HL-60 (cell line): ENCODE measurements at regions not wholly inside any gene's neighbourhood (a gene's known extent, or its start where the extent isn't known, plus 50 kb on each side); places are given as distances from the start of the nearest gene placed in this dataset.

Source experiments
- DNase-seq, 2 experiments: peaks; one replicate each; pipeline ENCODE4 v3.0.0-alpha.2; 2010 to 2020; ENCODE audit warnings: low read depth in 1 of 2, low spot score in 1 of 2
- H3K27ac ChIP-seq: fragments of 250-450 bp; sonication (Bioruptor Pico); replicated peaks from 2 replicates; pipeline ENCODE4 v1.5.1; 2020; ENCODE audit warnings: mild to moderate bottlenecking, moderate library complexity
- H3K27me3 ChIP-seq: fragments of 250-450 bp; sonication (Bioruptor Pico); 2 replicates; pipeline ENCODE4 v1.5.1; 2021; ENCODE audit warnings: mild to moderate bottlenecking, moderate library complexity; ENCODE audit not compliant: insufficient read depth, poor library complexity, severe bottlenecking
- H3K4me3 ChIP-seq: replicated peaks from 2 replicates; pipeline ENCODE4 v1.5.1; 2011; ENCODE audit warnings: mild to moderate bottlenecking, control low read depth, low read length; ENCODE audit not compliant: insufficient read depth
- GABPA ChIP-seq: IDR thresholded peaks from 2 replicates; pipeline ENCODE4 v1.6.1; 2012; ENCODE audit warnings: low read depth
- POLR2AphosphoS5 ChIP-seq: IDR thresholded peaks from 2 replicates; pipeline ENCODE4 v1.6.1; 2012; ENCODE audit warnings: low read depth
- SPI1 ChIP-seq: IDR thresholded peaks from 2 replicates; pipeline ENCODE4 v1.6.1; 2012; ENCODE audit warnings: low read depth, mild to moderate bottlenecking, borderline replicate concordance
- TF ChIP-seq, protein P1 (sequence below): IDR thresholded peaks from 2 replicates; pipeline ENCODE4 v1.6.1; 2012; ENCODE audit warnings: low read depth; ENCODE audit not compliant: insufficient replicate concordance
- TF ChIP-seq, protein P2 (sequence below): IDR thresholded peaks from one replicate; pipeline ENCODE4 v1.5.1; 2011; ENCODE audit warnings: low read length, control low read depth, inconsistent platforms; ENCODE audit not compliant: insufficient read depth

DNA sequence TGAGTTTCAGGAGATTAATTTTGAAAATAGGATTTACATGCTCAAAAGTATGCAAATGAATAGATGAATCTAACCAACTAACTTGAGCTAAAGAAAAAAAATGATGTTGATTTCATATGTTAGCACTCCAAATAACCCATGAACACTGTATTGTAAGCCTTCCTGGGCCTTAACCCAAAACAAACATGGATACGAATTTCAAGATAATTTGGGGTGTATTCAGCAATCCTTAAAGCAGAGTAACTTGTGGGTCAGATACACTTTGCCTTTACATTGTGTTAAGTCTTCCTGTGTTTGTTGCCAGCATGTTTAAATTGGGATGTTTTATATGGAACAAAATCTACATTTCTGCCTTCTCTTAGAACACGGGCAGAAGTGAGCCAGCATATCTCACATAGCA, 124.2 kb upstream of the WDR11 start:
- no peak overlapping the region for H3K27ac ChIP-seq
- no peaks in the 10 kb centered on the region for H3K27me3 ChIP-seq
- H3K4me3 ChIP-seq = no peak overlapping the region
- TF ChIP-seq, protein P1, sequence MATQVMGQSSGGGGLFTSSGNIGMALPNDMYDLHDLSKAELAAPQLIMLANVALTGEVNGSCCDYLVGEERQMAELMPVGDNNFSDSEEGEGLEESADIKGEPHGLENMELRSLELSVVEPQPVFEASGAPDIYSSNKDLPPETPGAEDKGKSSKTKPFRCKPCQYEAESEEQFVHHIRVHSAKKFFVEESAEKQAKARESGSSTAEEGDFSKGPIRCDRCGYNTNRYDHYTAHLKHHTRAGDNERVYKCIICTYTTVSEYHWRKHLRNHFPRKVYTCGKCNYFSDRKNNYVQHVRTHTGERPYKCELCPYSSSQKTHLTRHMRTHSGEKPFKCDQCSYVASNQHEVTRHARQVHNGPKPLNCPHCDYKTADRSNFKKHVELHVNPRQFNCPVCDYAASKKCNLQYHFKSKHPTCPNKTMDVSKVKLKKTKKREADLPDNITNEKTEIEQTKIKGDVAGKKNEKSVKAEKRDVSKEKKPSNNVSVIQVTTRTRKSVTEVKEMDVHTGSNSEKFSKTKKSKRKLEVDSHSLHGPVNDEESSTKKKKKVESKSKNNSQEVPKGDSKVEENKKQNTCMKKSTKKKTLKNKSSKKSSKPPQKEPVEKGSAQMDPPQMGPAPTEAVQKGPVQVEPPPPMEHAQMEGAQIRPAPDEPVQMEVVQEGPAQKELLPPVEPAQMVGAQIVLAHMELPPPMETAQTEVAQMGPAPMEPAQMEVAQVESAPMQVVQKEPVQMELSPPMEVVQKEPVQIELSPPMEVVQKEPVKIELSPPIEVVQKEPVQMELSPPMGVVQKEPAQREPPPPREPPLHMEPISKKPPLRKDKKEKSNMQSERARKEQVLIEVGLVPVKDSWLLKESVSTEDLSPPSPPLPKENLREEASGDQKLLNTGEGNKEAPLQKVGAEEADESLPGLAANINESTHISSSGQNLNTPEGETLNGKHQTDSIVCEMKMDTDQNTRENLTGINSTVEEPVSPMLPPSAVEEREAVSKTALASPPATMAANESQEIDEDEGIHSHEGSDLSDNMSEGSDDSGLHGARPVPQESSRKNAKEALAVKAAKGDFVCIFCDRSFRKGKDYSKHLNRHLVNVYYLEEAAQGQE = no peak
- TF ChIP-seq, protein P2, sequence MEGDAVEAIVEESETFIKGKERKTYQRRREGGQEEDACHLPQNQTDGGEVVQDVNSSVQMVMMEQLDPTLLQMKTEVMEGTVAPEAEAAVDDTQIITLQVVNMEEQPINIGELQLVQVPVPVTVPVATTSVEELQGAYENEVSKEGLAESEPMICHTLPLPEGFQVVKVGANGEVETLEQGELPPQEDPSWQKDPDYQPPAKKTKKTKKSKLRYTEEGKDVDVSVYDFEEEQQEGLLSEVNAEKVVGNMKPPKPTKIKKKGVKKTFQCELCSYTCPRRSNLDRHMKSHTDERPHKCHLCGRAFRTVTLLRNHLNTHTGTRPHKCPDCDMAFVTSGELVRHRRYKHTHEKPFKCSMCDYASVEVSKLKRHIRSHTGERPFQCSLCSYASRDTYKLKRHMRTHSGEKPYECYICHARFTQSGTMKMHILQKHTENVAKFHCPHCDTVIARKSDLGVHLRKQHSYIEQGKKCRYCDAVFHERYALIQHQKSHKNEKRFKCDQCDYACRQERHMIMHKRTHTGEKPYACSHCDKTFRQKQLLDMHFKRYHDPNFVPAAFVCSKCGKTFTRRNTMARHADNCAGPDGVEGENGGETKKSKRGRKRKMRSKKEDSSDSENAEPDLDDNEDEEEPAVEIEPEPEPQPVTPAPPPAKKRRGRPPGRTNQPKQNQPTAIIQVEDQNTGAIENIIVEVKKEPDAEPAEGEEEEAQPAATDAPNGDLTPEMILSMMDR = no peak
- TF ChIP-seq SPI1 (no peak), GABPA (no peak), POLR2AphosphoS5 (no peak)
- DNase-seq = no peak

DNA sequence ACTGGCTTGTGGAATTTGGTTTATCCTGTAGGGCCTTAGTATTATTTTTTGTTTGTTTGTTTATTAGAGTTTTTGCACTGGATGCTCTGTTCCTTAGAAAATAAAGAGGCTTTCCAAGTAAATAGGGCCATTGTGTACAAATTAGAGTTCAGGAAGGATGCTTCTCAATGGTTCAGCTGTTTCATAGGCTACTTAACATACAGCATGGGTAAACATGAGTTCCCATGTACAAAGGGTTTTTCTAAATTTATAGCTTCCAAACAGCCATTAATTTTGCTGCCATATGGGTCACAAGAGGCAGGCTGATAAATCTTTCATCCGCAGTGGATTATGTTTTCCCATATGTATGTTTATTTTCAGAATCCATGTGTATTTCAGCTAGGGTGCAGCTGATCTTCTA, 121.6 kb upstream of the WDR11 start:
- Histone ChIP-seq H3K4me3 (no peak overlapping the region), H3K27me3 (no peaks in the 10 kb centered on the region), H3K27ac (no peak overlapping the region)
- TF ChIP-seq, protein P1 = no peak
- no peak for TF ChIP-seq GABPA
- TF ChIP-seq, protein P2 = no peak
- TF ChIP-seq SPI1 = no peak
- no peak for TF ChIP-seq POLR2AphosphoS5
- no peak for DNase-seq

DNA sequence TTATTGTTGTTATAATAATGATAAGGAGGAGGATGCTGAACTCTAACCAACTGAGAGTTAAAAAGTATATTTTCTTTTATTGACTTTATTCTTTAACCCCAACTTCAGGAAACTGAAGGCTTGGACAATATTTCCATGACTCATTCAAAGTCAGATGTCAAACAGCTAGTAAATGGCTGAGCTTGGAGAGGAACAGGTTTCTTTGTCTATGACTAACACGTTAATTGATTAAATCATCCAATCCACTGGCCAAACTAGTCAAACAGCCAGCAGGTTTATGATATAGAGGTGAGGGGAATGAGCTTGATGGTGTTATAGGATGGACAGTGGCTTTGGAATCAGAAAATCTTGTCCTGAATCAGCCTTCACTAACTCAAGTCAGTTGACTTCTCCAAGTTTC, 119.1 kb upstream of the WDR11 start:
- H3K27ac ChIP-seq = no peak overlapping the region
- no peak overlapping the region for H3K4me3 ChIP-seq
- TF ChIP-seq SPI1 (no peak), GABPA (no peak), POLR2AphosphoS5 (no peak)
- TF ChIP-seq, protein P1 = no peak
- TF ChIP-seq, protein P2 = no peak
- no peak for DNase-seq
- H3K27me3 ChIP-seq = no peaks in the 10 kb centered on the region
